HG03457 (cell line): ENCODE measurements at regions not wholly inside any gene's neighbourhood (a gene's known extent, or its start where the extent isn't known, plus 50 kb on each side); places are given as distances from the start of the nearest gene placed in this dataset.
"Not testable (repeated sequence)": the region's sequence is repeated elsewhere in the genome, so short reads cannot be mapped to it uniquely, and the experiment has no call there.

Experiments
- ATAC-seq: cut with Tn5 transposase; IDR thresholded peaks from one replicate; pipeline ENCODE4 v1.9.1; 2021; ENCODE audit warnings: moderate number of reproducible peaks; ENCODE audit not compliant: unreplicated experiment

DNA sequence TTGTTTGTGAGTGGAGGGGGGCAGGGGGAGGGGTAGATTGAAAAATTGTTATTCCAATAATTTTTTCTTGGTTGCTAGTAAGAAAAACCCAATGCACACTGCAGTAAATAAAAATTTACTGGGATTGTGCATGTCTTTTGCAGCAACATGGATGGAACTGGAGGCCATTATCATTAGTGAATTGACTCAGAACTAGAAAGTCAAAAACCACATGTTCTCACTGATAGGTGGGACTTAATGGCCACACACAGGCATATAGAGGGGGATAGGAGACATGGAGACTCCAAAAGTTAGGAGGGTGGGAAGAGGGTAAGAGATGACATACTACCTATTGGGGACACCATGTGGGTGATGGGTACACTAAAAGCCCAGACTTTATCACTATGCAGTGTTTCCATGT lies 67.2 kb downstream of the BUB3 start:
- no peak for ATAC-seq

DNA sequence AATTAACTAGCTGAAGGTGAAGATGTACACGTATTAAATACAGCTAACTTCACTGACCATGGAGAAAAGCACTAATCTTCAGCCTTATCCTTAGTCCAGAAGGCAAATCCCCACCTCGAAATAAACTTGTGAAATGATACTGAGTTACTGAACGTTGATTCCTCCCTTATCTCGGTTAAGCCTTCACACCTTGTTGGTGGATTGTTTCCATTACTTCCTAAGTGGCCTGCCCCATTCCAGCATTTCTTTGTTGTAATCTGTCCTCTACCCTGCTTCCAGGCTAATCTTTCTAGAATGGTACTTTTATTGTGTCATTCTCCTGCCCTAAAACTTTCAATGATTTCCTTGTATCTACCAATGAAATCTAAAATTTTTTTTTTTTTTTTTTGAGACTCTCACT lies 68.6 kb downstream of the BUB3 start:
- no peak for ATAC-seq

DNA sequence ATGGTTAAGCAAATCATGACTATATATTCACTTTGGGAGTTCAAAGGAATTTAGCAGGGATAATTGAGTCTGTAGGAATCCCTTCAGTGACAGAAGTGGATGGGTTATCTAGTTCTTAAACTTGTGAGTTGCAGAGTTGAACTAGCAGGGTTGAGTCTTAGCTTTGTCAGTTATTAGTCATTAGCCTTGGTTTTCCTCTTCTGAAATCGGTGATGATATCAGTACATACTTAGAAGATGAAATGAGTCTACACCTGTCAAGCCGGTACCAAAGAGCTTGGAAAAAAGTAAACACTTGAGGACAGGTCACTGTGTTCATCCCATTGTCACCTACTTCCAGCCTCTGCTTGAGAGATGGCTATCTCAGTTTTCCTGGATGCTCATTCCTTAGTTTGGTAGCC lies 73.5 kb downstream of the BUB3 start:
- ATAC-seq = no peak

DNA sequence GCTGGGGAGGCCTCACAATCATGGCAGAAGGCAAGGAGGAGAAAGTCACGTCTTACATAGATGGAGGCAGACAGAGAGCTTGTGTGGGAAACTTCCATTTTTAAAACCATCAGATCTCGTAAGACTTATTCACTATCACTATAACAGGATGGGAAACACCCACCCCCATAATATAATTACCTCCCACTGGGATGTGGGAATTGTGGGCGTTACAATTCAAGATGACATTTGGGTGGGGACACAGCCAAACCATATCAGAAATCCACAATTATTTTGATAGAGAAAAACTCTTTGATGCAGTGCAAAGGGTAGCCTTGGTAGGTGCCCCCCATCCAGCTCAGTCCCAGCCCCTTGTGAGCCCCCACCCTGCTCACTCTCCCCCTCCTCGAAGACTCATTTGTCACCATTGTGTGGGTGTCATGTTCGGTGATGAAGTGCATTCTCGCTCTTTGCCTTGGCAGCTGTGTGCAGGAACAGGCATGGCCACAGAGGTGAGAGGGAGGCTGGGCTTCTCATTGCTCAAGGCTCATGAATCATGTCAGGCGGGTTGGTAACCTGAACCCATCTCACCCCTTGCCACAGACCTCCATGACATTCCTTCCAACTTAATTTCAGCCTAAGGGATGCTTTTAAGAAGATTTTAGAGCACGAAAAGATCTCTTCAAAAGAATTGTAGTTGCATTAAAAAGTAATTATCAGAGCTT lies 75.9 kb downstream of the BUB3 start:
- ATAC-seq = no peak

DNA sequence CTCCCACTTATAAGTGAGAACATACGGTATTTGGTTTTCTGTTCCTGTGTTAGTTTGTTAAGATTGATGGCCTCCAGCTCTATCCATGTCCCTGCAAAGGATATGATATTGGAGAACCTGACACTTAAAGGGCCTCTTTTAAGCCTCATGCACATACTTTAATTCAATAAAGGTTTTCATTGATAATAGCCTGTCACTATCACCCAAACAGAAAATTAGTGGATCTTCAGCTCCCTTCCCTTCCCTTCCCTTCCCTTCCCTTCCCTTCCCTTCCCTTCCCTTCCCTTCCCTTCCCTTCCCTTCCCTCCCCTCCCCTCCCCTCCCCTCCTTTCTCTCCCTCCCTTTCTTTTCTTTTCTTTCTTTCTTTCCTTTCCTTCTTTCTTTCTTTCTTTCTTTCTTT lies 78.7 kb downstream of the BUB3 start:
- not testable (repeated sequence) for ATAC-seq

DNA sequence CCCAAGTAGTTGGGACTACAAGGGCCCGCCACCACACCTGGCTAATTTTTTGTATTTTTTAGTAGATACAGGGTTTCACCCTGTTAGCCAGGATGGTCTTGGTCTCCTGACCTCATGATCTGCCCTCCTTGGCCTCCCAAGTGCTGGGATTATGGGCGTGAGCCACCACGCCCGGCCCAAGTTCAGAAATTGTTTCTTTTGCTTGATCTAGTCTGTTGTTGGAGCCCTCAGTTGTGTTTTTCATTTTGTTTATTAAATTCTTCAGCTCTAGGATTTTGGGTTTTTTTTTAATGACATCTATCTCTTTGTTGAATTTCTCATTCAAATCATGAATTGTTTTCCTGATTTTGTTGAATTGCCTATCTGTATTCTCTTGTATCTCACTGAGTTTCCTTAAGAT lies 80.8 kb downstream of the BUB3 start:
- not testable (repeated sequence) for ATAC-seq

DNA sequence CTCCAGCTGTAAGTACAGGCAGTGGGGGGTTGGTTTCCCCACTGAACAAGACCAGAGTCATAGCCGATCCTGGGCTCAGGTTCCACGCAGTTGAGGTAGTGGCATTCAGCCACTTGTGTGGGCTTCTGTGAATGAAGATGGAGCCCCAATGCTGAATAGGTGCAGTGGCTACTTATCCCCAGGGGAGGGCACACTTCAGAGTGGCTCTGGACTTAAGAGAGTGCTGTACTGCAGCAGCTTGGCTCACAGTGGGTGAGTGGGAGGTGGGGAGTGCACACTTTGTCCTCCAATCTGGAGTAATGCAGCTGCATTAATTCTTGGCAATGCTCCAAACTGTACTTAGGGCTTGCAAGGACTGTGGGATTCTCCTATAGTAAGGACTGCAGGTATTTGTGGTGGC lies 81.9 kb downstream of the BUB3 start:
- ATAC-seq = no peak

DNA sequence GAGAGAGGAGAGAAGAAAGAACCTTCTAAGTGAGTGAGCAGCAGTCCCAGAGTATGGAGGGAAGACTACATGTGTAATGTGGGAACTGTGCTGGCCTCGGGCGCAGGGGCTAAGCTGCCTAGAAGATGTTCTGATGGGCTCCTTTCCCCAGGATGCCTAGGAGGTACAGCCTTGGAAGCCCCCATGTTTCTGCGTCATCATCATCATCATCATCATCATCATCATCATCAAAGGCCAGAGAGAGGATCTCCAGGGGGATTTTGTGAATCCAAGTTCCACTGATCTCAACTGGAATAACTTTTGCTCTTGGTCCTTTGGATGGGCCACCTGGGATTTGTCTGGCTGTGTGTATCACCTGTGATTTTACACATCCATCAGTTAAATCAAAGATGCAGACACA lies 86.0 kb downstream of the BUB3 start:
- no peak for ATAC-seq

DNA sequence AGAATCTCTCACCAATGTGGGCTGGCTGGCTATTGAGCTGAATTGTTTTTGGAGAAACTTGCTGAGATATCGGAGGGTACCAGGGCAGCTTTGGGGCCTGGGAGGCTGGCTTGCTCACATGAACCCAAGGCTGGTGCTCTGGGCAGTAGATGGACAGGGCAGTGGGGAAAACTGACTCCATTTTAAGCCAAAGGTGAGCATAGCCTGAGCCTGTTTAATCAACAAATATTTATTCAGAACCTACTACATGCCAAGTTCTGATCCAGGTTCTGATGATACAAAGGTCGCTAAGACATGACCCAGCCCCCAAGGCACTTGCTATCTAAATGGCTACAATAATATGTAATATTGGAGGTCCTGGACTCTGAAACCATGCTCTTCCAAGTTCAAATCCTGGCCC lies 86.6 kb downstream of the BUB3 start:
- no peak for ATAC-seq

DNA sequence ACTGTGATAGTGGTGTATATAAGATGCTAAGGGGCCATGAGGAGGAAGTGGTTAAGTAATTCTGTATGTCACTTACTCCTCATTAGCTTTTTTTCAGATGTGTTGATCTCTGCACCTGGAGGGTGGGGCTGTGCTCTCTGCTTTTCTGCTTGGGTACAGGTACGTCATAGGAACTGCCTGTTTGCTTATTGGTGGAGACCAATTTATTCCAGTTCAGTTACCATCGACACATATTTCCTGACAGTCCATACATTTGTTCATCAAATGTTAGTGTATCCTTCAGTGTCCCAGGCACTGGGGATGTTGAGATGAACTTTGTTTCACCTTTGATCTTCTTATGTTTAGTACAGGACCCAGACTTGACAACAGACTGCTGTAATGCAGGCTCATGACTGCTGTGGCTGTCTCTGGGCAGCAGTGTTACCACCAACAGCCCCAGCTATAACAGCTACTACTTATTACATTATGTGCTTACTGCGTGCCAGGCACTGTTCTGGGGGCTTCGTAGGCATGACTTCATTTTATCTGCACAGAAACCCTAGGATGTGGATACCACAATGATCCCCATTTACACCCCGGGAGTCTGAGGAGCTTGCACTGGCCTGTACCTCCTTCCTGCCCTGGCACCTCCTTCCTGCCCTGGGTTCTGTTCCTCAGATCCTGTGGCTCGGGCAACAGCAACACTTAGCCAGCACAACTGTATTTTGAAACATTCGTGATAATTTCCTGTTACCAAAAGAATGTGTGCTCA lies 87.4 kb downstream of the BUB3 start:
- ATAC-seq = no peak

DNA sequence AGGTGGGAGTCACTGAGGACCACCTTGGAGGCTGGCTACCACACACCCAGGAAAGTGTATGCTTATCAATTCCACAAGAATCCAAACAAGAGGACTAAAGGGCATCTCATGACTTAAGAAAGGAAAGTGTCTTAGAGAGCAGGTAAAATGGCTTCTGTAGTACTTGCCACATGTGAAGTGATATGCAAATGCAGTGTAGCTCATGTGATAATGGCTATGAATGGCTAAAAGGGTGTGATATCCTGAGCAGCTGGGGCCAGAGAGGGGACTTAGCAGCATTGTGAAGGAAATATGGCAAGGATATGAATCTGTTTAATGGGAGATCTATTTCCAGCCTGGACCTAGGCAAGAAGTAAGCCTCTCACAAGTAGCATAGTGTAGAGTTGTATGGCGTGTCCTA lies 90.5 kb downstream of the BUB3 start:
- ATAC-seq = no peak

DNA sequence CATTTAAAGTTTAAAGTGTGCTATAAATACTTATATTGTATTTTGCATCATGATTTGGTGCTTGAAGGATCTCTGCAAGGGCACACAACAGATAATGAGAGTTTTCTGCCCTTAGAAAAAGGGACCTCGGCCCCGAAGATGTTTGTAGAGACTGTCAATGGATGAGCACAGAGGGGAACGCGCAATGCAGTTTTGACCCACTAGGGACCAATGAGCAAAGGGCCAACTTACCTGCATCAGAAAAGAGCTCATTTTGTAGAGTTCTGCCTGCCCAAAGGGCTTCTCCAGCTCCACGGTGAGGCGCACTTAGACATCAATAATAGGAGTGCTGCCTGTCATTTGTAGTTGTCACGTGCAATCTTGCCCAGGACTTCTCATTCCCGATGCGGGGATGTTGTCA lies 91.1 kb downstream of the BUB3 start:
- no peak for ATAC-seq

DNA sequence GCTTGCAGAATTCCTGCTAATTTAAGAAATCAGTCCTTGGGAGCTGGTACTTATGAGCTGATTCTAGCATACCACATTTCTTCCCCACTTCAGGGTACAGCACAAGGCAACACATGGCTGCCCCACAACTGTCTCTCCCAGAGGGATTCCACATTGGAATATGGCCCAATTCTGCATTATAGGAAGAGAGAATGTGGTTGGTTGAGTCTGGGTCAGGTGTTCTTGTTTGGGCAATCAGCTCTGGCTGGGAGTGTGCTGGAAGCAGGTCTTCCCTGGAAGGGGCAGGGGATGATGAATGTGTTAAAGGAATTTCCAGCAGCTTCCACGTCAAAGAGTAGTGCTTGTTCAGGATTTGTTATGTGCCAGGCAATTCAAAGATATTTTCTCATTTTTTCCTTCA lies 95.7 kb downstream of the BUB3 start:
- ATAC-seq = no peak

DNA sequence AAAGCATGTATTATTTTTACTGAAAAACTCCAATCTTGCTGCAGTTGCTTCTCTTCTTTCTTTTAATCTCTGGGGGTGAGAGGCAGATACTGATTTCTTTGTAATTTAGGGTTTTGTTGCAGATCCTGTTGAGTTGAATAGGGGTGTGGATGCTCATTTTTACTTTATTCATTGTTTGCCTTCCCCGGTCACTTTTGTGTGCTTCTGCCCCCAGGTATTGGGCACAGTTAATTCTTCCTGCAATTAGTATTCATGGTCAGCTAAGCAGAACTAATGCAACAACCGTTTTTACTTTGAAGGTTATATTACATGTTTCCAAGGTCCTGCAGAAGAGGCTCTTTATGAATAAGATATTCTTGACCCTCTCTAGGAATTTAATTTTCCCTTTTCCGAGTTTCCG lies 96.4 kb downstream of the BUB3 start:
- ATAC-seq = no peak

DNA sequence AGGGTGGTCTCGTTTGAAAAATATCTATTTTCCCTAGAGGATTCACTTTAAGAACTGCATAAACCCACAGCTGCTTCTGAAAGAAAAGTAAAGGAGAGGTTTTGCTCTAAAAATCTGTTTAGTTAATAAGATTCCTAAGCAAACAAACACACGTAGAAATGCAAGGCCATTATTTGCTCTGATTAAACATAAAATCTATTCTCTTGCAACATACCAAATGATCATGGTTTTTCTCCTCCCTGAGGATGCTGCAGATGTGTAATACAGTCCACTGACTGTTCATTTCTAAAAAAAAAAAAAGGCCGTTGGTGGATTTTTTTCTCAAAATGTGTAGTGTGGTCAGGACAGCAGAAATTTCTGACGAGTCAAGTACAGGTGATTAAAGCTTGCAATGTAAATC lies 98.6 kb downstream of the BUB3 start:
- no peak for ATAC-seq

DNA sequence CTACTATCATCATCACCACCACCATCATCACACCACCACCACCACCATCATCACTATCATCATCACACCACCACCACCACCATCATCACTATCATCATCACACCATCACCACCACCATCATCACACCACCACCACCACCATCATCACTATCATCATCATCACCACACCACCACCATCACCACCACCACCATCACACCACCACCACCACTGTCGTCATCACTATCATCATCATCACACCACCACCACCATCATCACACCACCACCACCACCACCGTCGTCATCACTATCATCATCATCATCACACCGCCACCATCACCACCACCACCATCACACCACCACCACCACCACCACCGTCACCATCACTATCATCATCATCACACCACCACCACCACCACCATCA lies 100.1 kb downstream of the BUB3 start:
- ATAC-seq = not testable (repeated sequence)

DNA sequence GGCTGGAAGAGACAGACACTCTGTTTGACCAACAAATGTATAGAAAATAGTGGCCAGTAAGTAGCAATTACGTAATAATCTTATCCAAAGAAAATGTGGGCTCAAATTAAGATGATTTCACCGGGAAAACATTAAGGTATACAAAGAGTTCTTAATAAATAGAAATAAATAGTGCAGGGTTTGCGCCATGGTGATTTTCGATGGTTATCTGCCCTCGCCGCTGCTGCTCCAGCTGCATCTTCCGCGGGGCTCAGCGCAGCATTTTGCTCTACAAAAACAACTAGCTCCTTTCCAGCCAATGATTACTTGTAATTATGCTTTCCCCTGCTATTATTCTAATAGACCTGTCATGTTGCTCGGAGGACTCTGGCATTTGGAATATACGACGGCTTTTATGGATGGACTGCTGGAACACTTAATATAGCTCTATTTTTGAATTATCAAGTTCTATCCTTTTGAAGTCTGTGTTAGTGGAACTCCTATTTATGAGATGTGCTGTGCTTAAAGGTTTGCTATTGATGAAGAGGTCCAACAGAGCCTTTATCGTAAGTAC lies 103.8 kb downstream of the BUB3 start:
- ATAC-seq = no peak

DNA sequence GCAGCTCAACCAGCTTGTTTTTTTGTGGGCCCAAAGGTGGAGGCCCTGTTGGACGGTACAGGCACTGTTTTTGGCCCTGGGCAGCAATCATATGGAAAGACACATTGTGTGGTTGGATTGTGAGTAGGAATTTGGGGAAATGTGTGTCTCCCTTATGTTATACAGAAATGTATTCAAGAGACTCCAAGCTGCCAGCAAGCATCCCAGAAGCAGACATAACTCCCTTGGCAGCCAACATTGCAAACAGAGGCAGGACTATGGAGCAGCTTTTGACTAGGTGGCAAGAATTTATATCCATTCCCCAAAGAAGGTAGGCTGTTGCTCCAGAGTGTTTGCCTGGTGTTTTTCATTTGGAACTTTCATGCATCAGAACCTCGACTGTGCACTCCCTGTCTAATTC lies 104.9 kb downstream of the BUB3 start:
- ATAC-seq = no peak

DNA sequence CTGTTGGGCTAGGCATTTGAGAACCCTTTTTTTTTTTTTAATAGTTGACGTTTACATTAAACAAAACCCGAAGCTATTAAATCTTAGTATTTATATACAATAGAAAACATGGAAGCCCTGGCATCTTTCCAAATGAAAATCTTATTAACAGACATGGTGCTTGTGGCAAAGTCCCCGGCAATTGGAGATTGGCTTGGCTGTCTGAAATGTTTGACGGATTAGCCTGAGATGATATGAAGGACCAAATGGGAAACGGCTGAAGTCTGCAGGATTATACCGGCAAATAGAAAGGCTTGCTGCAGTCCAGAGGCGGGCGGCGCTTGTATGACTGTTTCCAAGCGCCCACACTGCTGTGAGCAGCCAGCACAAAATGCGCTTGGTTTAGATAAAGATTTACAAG lies 105.6 kb downstream of the BUB3 start:
- ATAC-seq = no peak

DNA sequence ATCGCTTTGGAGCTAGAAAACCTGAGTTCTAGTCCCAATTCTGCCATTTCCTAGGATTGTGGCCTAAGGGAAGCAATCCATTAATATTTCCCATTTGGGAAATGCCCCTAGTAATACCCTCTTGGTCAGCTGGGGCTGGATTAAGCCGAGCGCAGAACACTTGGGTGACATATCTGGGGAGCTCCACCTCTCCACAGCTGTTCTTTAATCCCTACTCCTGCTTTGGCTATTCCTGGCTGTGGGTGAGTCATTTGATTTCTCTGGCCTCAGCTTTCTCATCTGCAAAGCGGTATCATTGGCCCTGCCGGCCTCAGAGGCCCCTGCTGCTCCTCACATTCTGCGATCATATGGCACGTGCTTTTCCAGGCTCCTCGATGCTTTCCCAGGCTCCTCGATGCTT lies 108.3 kb downstream of the BUB3 start:
- no peak for ATAC-seq

DNA sequence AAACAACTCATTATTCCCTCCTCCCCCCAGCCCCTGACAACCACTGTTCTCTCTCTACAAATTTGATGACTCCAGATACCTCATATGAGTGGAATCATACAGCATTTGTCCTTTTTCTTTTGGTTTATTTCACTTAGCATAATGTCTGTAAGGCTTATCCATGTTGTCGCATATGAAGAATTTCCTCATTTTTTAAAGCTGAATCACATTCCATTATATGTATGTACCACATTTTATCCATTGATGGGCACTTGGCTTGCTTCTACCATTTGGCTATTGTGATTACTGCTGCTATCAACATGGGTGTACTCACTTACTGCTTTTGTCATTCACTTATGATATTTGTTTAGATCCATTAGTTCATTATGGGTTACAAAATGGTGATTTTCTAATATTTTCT lies 112.8 kb downstream of the BUB3 start:
- no peak for ATAC-seq

DNA sequence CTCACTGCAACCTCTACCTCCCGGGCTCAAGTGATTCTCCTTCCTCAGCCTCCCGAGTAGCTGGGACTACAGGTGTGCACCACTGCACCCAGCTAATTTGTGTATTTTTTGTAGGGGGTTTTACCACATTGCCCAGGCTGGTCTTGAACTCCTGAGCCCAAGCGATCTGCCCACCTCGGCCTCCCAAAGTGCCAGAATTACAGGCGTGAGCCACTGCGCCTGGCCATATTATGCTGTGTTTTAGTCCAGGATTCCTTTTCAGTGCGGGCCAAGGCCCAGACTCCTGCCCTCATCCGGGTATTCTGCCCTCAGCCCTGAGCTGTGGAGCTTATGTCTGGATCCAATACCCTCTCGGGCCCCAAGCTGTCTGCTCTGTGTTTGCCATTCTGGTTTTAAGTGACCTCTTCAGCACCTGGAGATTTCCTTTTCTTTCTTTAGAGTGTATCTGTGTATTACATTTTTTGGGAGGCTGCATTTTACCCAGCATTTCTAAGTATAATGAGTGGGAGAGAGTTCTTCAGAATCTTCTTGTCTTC lies 114.9 kb downstream of the BUB3 start:
- no peak for ATAC-seq
